GM18858 (cell line): ENCODE measurements at regions not wholly inside any gene's neighbourhood (a gene's known extent, or its start where the extent isn't known, plus 50 kb on each side); places are given as distances from the start of the nearest gene placed in this dataset.

Experiments
- ATAC-seq: cut with Tn5 transposase; IDR thresholded peaks from one replicate; pipeline ENCODE4 v1.9.1; 2021; ENCODE audit not compliant: unreplicated experiment

DNA sequence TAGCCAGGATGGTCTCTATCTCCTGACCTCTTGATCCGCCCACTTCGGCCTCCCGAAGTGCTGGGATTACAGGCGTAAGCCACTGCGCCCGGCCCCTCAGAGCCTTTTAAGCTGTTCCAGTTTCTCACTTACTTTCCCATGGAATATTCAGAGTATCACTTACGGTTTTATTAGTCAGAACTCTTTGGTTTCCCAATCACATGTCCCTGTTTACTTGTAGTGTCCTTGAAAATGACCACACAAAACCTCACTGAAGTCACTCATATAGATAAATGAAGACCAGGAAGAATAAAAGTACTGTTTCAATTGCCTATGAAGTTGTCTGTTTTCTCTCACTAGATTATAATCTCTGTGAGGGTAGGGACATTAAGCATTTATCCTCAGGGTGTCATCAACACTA, 217.2 kb upstream of the HCCS start:
- ATAC-seq: no peak

DNA sequence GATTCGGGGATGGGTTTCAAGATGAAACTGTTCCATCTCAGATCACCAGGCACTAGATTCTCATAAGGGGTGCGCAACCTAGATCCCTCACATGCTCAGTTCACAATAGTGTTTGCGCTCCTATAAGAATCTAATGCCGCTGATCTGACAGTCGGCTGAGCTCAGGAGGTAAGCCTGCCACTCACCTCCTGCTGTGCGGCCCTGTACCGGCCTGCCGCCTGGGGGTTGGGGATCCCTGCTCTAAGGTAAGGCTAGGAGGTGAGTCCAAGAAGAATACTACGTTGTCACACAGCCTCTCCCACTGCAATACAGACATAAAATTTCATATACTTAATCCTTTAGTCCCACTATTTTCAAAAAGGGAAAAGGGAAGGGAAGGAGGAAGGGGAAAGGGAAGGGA, 213.4 kb upstream of the HCCS start:
- ATAC-seq: no peak

DNA sequence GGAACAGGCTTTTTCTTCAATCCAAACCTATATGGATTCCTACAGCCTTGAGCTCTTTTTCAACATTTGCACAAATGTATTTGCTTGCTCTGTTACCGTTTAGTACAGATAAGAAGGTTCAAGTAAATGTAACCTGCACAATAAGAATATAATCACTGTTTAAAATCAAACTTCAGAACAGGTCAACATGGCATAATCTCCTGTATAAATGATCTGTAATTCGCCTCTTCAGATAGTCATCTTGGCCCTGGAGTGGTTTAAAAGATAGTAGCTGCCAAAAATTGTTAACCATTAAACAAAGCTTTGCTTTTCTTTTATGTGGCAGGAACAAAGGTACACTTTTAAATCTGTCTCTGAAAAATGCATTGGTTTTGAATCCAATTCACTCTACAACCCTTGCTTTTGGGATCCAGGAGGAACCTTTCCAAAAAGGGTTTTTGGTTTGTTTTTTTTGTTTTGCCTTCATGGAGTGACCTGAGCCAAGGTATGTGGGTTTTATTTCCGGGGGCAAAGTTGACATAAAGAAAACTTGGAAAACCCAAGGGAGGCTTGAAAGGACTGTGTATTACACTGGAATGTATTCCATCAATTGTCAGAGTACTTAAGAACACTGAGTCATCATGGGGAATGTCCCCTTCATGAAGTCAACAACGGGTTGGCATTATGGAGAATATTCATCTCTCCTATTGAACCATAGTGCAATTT, 210.4 kb upstream of the HCCS start:
- ATAC-seq: no peak

DNA sequence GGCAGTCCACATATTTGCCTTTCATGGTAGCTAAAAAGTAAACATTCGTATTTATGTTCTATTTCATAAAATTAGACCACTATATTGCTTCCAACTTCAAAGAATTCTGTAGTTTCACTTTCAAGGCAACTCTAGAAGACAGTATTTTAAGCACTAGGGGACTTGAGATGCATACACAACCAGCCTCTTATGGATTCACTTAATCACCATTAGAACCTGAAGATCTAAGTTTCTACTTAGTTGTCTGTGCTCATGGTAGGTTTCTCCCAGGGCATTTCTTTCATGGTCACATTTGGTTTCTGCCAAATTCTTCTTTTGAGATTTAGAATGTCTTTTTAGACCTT, 209.9 kb upstream of the HCCS start:
- ATAC-seq: no peak

DNA sequence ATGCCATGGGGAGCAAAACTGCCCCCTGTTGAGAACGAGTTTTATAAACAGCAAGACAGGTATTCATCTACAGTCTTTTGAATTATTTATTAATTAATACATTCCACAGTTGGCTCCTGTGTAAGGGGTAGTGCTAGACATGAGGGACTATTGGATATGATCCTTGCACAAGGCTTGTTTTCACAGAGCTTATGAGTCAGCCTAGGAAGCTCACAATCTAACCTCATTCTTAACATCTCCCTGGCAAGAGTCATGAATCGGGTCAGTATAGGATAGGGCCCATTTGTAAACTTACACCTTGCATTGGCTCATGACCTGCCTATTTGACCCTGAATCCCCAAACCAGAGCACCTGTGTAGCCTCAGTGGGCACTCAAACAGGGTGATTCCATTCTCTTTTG, 209.1 kb upstream of the HCCS start:
- ATAC-seq: no peak

DNA sequence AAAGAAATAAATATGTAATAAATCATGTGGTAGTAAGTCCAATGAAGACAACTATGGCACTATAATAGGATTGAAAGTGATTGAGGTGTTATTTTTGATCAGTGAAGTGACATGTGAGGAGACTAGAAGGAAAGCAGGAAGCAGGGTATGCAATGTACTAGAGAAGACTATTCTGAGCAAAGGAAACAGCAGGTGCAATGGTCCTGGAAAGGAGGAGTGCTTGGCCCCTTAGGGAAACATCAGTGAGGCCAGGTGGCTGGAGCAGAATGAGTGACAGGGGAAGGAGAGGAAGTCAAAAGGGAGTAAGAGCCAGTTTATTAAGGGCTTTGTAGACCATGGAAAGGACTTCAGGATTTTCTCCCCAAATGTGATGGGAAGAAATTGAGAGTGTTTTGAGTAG, 207.6 kb upstream of the HCCS start:
- no peak for ATAC-seq

DNA sequence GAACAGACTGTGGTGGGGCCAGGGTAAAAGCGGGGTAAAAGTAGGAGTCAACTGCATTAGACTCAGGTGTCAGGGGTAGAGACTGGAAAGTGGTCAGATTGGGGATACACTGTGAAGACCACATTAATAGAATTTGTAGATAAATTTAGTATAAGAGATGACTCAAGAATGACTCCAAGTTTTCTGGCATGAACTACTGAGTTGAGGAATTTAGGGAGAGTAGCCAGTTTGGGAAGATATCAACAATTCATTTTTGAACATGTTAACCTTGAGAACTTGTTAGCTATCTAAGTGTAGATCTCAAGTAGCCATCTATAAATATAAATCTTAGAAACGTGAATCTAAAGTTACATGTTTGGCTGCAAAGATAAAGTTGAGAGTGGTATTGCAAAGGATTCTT, 206.9 kb upstream of the HCCS start:
- ATAC-seq: no peak

DNA sequence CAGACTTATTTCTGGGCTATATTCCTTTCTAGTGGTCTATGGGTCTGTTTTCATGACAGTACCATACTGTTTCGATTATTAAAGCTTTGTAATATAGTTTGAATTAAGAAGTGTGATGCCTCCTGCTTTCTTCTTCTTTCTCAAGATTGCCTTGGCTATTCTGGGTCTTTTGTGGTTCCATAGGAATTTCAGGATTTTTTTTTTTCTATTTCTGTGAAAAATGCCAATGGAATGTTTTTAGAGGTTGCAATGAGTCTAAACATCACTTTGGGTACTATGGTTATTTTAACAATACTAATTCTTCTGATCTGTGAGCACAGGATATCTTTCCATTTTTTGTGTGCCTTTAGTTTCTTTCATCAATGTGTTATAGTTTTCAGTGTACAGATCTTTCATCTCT, 204.3 kb upstream of the HCCS start:
- no peak for ATAC-seq

DNA sequence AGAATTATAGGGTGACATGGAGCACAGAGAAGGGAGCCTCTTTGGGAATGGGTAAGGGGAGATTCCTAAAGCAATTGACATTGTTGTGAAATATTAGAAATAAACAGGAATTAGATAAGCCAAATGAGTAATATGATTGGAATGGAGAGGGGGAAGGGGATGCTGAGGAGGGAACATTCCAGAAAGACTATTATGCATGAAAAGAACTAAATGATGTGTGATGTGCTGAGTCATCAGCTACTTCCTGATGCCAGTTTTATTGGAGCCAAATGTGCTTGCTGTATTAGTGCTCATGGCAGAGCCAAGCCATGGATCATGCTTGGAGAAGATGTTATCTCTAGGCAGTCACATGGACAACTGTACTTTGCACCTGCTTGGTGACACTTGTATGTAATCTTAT, 189.0 kb upstream of the HCCS start:
- ATAC-seq: no peak

DNA sequence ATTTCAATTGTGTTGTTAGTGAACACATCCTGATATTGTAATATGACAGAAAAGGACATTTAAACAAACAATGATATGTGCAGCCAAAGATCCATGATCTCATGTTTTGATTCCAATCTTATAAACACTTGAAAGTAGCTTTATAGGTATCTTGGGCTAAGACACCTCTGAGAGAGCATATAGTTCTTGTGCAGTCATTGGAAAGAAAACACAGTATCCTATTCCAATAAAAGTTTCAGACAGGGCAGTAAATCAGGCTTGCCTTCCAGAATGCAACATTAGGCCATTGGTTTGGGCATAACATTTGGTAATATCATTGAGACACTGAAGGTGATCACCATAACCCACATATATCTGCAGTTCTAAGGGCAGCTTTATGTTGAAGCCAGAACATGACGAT, 188.3 kb upstream of the HCCS start:
- no peak for ATAC-seq

DNA sequence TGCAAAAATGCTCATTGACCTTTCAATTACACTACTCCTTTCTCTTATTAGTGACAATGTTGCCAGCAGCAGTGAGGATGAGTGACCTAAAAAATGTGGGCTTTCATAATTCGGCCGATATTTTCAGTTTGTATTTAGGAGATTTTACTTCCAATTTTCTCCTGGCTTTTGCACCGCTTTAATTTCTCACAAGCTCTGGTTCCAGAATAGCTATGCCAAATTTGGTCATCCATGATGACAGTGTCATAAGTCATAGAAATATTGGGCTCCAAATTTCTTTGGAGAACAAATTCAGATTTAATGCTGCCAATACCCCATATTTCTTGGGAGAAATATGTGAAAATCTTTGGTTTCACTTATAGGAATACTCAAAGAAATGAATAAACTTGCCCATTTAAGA, 187.7 kb upstream of the HCCS start:
- ATAC-seq: no peak

DNA sequence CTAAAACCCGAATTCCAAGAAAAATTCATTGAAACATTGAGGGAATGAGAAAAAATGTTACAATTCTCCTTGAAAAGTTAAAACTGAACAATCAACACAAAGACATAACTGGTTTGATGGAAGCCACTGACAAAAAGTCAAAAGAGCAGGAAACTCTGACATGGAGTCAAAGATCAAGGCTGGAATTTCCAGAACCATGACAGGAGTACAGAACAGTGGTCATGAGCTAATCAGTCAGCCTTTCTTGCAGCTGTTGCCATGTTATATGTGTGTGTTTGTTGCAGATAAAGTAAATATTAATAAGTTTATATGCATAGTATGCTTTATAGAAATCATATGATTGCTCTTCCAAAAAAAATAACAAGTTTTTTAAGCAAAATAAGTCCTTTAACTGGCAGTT, 184.7 kb upstream of the HCCS start:
- no peak for ATAC-seq

DNA sequence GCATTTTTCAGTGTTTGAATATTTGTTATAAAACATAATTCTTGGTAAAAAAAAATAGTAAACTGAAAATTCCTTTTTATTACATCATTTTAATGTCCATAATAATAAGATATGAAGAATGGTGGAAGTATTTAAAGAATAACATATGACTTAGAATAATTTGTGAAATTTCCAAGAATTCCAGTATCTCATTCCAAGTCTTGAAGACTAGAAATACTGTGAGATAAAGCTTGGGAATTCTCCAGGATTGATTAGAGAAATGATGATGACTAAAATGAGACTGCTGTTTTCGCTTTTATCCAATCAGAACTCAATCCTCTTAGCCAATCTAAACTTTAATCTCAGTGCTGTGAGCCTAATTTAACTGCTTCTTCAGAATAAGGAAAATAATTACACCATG, 184.2 kb upstream of the HCCS start:
- no peak for ATAC-seq

DNA sequence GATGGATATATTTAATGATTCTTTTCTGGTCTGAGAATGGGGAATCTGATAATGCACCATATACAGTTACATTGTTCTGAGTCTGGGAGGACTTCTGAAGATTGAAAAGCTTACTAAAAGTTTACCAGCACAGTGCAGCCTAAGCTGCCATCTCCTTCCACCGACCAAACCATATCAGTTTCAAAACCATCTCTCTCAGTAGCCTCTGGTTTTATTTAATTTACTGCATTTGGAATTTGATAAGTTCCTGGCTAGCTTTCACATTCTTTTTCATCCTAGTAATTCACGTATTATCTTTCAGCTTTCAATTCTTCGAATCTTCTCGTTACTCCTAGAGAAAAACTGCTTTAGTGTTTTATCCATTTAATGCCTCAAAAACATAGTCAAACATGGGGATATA, 181.4 kb upstream of the HCCS start:
- ATAC-seq: no peak

DNA sequence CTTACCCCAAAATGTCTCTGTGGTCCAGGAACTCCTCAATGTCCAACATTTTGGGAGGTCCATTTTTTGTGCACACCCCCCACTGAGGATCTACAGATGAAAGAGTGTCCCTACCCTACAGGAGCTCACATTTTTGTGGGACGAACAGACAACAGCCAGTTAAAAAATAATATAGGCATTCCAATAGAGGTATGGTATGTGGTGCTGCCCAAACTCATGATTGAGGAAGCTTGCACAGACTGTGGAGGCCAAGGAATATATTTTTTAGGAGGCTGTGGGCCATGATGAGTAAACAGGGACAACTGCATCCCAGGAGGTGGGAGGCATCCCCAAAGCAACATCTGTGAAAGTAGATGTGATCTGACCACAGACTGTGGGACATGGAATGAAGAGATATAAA, 181.0 kb upstream of the HCCS start:
- ATAC-seq: no peak

DNA sequence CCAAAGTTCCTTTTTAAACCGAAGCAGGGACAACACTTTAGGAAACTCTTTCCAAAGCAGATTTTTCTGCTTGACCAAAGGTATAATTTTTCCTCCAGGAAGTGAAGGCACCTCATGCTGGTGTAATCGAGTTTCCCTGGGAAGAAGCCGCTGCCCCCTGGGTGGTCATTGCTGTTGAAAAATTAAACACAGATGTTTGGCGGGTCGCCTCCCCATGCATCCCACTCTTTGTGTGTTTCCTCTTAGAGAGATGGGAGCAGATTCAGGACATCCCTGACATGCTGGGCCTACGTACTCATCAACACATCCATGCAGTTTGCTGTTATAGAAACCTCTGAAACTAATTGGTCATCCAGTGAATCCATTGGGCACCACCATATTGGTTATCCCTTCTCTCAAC, 179.2 kb upstream of the HCCS start:
- no peak for ATAC-seq

DNA sequence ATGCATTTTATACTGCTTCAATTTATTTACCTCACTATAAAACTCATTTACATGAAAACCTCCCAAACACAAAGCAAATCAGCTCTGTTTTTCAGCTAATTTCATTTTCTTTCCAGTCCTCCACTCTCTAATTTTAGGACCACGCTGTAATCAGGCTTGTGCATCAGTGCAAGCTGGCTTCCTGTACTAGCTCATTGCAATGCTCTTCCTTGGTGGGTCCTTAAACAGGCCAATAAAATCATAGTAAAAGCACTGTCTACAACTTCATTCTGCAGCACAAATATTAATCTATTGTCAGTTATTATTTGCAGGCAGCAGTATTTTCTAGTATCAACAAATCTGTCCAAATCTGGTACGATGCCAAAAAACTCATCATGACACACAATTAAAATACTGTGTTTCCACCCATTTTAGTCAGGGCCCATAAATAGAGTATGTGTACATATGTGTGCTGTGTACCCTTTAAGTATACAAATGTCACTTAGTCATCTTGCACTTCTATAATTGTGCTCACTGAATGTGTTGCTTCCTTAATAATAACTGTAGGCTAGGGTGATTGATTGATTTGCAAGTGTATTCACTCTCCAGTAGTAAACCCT, 178.2 kb upstream of the HCCS start:
- no peak for ATAC-seq

DNA sequence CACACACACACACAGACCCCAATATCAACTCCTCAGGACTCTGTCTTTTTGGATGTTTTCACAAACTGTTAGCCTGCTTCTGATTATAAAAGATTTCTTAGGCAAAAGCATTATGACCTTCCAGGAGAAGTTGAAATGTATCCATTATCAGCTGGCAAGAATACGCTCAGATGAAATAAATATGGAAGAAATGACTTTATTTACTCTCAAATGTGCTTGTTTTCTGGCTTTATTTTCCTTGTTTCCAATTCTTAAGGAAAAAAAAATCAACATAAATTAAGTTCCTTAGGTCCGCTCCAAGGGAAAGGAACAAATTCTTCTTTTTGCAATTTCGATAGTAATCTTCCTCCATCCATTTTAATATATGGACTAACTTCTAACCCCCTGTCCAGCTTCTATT, 175.6 kb upstream of the HCCS start:
- no peak for ATAC-seq

DNA sequence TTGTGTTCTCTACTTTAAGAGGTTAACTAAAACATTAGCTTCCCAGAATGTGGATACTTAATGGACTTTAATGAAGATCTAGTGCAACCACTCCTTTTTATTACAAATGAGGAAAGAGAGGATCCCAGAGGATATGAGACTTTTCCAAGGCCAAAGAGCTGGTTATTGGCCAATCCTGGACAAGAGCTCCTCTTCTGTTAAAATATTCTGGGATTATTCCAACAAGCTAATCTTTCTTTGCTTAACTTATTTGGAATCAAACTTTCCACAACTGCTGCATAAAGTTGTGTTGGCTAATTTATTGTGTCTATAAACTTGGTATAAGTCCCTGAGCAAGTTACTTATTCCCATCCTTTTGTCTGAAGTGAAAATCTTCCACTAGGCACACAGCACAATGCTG, 174.2 kb upstream of the HCCS start:
- ATAC-seq: no peak

DNA sequence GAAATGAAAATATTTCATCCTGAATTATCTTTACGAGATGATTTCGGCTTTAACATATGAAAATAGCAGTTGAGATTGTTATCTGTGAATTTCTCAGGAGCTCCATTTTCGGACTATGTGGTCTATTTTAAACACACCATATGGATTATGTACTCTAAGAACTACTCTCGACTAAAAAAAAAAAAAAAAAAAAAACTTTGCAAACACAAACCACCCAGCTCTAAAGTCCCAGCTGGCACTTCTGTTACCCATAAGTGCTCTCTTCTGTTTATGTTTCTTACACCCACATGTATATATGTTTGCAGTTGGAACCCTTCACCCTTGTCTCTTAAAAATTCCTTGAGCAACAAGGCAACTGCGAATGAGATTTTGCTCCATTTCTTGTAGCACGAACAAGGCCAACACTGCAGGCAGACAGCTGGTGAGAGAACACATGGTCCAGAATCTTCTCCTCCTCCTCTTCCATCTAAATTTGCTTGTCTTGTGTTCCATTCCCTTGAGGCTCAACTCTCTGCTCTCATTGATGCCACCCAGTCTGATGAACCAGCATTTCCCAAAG, 172.7 kb upstream of the HCCS start:
- ATAC-seq: no peak

DNA sequence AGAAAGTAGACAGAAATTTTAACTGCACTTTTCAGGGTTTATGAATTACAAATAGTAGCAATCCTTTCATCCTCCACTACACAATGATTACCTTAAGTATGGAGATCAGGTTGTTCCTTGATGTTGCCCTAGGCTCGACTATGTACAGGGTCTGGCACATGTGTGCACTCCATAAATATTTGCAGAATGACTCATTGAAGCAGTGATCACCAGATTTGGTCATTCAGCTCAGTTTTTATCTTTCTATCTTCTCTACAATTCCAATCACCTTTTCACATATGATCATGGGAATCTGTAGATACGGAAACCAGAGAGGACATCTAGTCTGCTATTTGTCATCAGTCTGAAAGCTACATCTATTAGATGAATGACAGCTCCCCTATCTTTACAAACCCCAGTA, 171.7 kb upstream of the HCCS start:
- no peak for ATAC-seq

DNA sequence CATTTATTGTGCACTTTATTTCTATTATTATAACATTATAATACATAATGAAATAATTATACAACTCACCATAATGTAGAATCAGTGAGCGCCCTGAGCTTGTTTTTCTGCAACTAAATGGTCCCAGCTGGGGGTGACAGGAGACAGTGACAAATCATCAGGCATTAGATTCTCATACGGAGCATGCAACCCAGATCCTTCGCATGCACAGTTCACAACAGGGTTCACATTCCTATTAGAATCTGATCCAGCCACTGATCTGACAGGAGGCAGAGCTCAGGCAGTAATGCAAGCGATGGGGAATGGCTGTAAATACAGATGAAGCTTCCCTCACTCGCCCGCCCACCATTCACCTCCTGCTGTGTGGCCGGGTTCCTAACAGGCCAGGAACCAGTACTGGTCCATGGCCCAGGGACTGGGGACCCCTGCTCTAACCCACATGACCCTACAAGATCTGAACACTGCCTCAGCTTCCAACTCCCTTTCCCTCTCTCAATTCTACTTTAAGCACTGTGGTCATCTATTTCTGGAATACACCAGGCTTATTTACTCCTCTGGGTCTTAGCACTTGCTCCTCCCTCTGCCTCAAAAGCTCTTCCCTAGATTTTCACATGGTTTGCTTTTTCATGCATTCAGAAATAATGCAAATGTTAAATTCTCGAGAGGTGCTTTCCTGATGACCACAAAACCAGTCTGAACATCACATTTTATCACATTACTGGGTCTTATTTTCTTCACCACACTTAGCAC, 166.8 kb upstream of the HCCS start:
- no peak for ATAC-seq
